PC-9 (cell line): ENCODE measurements at regions not wholly inside any gene's neighbourhood (a gene's known extent, or its start where the extent isn't known, plus 50 kb on each side); places are given as distances from the start of the nearest gene placed in this dataset.

Source experiments
- BruUV-seq: library from RNA; stranded (reverse); fragments of 400-500 nt; replicated peaks from 2 replicates; lab custom pipeline; 2021; lab: Mats Ljungman, UMichigan
- CTCF ChIA-PET: fragments of 300-600 bp; sonication (Branson Sonifier 250); formaldehyde crosslinking; loops from one replicate; lab custom pipeline; 2022; ENCODE audit warnings: antibody characterized with exemption; lab: Charles Lee
- POLR2A ChIA-PET: fragments of 300-600 bp; sonication (Branson Sonifier 250); formaldehyde crosslinking; loops from one replicate; lab custom pipeline; 2022; ENCODE audit warnings: antibody characterized with exemption; ENCODE audit not compliant: unreplicated experiment; lab: Charles Lee
- DNase-seq, 2 experiments: peaks; one replicate each; pipeline versions ENCODE4 v3.0.0 to v3.0.0-alpha.2; 2015 to 2022; ENCODE audit warnings: mixed read lengths in 1 of 2
- H2AFZ ChIP-seq: fragments of 200-600 bp; sonication (generic); 2 replicates; pipeline ENCODE4 v1.8.1; 2017; ENCODE audit warnings: antibody characterized with exemption
- H3F3A ChIP-seq: fragments of 200-600 bp; sonication (generic); 2 replicates; pipeline ENCODE4 v1.8.1; 2017; ENCODE audit warnings: antibody characterized with exemption, mild to moderate bottlenecking, low read depth; ENCODE audit not compliant: insufficient read depth
- H3K27ac ChIP-seq: fragments of 200-600 bp; sonication (generic); 2 replicates; pipeline ENCODE4 v1.6.1; 2016; ENCODE audit warnings: mixed run types
- H3K27me3 ChIP-seq: fragments of 200-600 bp; sonication (generic); 2 replicates; pipeline ENCODE4 v1.6.1; 2016; ENCODE audit warnings: low read depth, mixed run types; ENCODE audit not compliant: insufficient read depth
- H3K36me3 ChIP-seq: fragments of 200-600 bp; sonication (generic); 2 replicates; pipeline ENCODE4 v1.6.1; 2016; ENCODE audit warnings: low read depth, mixed run types
- H3K4me1 ChIP-seq: fragments of 200-600 bp; sonication (generic); replicated peaks from 2 replicates; pipeline ENCODE4 v1.6.1; 2016; ENCODE audit warnings: mixed run types; ENCODE audit not compliant: insufficient read depth
- H3K4me2 ChIP-seq: fragments of 200-600 bp; sonication (generic); 2 replicates; pipeline ENCODE4 v1.6.1; 2017; ENCODE audit warnings: mixed run types
- H3K4me3 ChIP-seq: fragments of 200-600 bp; sonication (generic); 2 replicates; pipeline ENCODE4 v1.6.1; 2016; ENCODE audit warnings: mixed run types
- H3K79me2 ChIP-seq: fragments of 200-600 bp; sonication (generic); 2 replicates; pipeline ENCODE4 v1.6.1; 2017; ENCODE audit warnings: low read depth, mixed run types
- H3K9me2 ChIP-seq: fragments of 200-600 bp; sonication (generic); 2 replicates; pipeline ENCODE4 v1.8.1; 2017; ENCODE audit warnings: mild to moderate bottlenecking; ENCODE audit not compliant: insufficient read depth
- H3K9me3 ChIP-seq: fragments of 200-600 bp; sonication (generic); 2 replicates; pipeline ENCODE4 v1.8.1; 2016; ENCODE audit warnings: low read depth; ENCODE audit not compliant: insufficient read depth
- H4K20me1 ChIP-seq: fragments of 200-600 bp; sonication (generic); 2 replicates; pipeline ENCODE4 v1.8.1; 2017; ENCODE audit not compliant: insufficient read depth
- CTCF ChIP-seq: fragments of 200-600 bp; sonication (generic); conservative IDR thresholded peaks from 2 replicates; pipeline ENCODE4 v1.6.1; 2017; ENCODE audit warnings: mixed run types, antibody characterized with exemption, mild to moderate bottlenecking, moderate library complexity
- EZH2 ChIP-seq: fragments of 200-600 bp; sonication (generic); IDR thresholded peaks from 2 replicates; pipeline ENCODE4 v1.8.0; 2017; ENCODE audit warnings: antibody characterized with exemption, low read depth
- intact Hi-C: fragments of 100-400 bp; cut with micrococcal nuclease; formaldehyde crosslinking; loops from one replicate; pipeline ENCODE4 v1.10.0; 2022; ENCODE audit not compliant: unreplicated experiment

GRCh38 chr13:99034333-99035085 lies 56.6 kb upstream of the DOCK9 start:
- POLR2A ChIA-PET = interaction anchor here (0.7 kb wide), 1 partner anchor 62 kb away, joined by 4 read pairs; no protein-coding TSS in a partner anchor
- no peak for TF ChIP-seq EZH2
- no peak for TF ChIP-seq CTCF

DNA sequence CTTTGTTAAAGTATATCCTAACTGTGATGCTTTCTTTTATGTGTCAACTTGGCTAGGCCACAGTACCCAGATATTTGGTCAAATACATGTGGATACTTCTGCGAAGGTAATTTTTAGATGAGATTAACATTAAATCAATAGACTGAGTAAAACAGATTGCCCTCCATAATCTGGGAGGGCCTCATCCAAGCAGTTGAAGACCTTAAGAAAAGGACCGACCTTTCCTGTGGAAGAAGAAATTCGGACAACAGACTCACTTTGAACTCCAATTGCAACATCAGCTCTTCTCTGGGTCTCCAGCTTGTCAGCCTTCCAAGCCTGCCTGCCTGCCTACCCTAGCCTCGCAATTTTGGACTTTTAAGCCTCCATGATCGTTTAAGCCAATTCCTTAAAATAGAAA lies 57.9 kb upstream of the DOCK9 start:
- Histone ChIP-seq H3K36me3 (0 out of 2 replicates have a peak, but pooled peaks cover 14% of the 10 kb centered on the region), H2AFZ (no peak overlapping the region), H3K4me2 (no peak overlapping the region), H3K4me1 (peaks cover 39% of the 10 kb centered on the region), H3K79me2 (peaks cover 70% of the 10 kb centered on the region), H3K27ac (no peak overlapping the region), H3F3A (peaks cover 38% of the 10 kb centered on the region), H3K9me2 (no peaks in the 10 kb centered on the region), H3K4me3 (no peak overlapping the region), H3K9me3 (0 out of 2 replicates have a peak, but pooled peaks cover 7% of the 10 kb centered on the region), H3K27me3 (no peaks in the 10 kb centered on the region), H4K20me1 (0 out of 2 replicates have a peak, but pooled peaks cover 4% of the 10 kb centered on the region)
- ChIA-PET CTCF (no interaction called here), POLR2A (no interaction called here)
- TF ChIP-seq CTCF (no peak), EZH2 (no peak)
- no TSS peak for BruUV-seq
- intact Hi-C loops = loop anchor here (10.0 kb wide), 1 partner anchor 361 kb away; no protein-coding TSS in a partner anchor
- no peak for DNase-seq

More at GRCh38 chr13:99034333-99035085, 56.6 kb upstream of the DOCK9 start:
- Histone ChIP-seq H2AFZ (no peak overlapping the region), H3F3A (peaks cover 29% of the 10 kb centered on the region), H3K9me3 (0 out of 2 replicates have a peak, but pooled peaks cover 7% of the 10 kb centered on the region), H3K27ac (no peak overlapping the region), H4K20me1 (0 out of 2 replicates have a peak, but pooled peaks cover 4% of the 10 kb centered on the region), H3K27me3 (no peaks in the 10 kb centered on the region), H3K4me2 (no peak overlapping the region), H3K9me2 (no peaks in the 10 kb centered on the region), H3K4me1 (peaks cover 30% of the 10 kb centered on the region), H3K79me2 (peaks cover 75% of the 10 kb centered on the region), H3K4me3 (no peak overlapping the region), H3K36me3 (peaks cover 9% of the 10 kb centered on the region; the same call in 1 of the 2 replicates)
- intact Hi-C loops = loop anchor here (5.0 to 10.0 kb wide), 2 partner anchors 142 to 360 kb away; no protein-coding TSS in a partner anchor
- DNase-seq = no peak
- no TSS peak for BruUV-seq
- CTCF ChIA-PET = no interaction called here

DNA sequence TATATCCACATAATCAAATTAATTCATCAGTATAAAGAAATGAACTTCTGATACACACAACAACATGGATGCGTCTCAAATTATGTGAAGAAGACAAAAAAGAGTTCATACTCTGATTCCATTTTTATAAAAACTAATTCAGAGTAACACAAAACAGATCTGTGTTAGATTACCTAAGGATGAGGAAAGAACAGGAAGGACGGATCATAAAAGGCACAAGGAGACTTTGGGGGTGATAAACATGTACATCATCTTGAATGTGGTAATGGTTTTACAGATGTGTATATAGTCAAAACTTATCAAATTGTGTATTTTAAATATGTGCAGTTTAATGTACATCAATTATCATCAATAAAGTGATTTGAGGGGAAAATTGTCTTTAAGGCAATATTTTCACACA lies 59.9 kb upstream of the DOCK9 start:
- Histone ChIP-seq H3K9me3 (0 out of 2 replicates have a peak, but pooled peaks cover 7% of the 10 kb centered on the region), H3K4me2 (no peak overlapping the region), H3K9me2 (no peaks in the 10 kb centered on the region), H2AFZ (no peak overlapping the region), H3K27ac (no peak overlapping the region), H3K79me2 (peaks cover 76% of the 10 kb centered on the region), H3K4me3 (no peak overlapping the region), H3F3A (peaks cover 31% of the 10 kb centered on the region), H4K20me1 (0 out of 2 replicates have a peak, but pooled peaks cover 4% of the 10 kb centered on the region), H3K4me1 (peaks cover 39% of the 10 kb centered on the region), H3K27me3 (no peaks in the 10 kb centered on the region), H3K36me3 (0 out of 2 replicates have a peak, but pooled peaks cover 12% of the 10 kb centered on the region)
- POLR2A ChIA-PET = interaction anchor here (0.7 to 0.8 kb wide), 2 partner anchors 60 to 366 kb away, joined by 3 to 11 read pairs; partner anchors contain the start of gene DOCK9
- CTCF ChIA-PET = no interaction called here
- intact Hi-C loops = loop anchor here (10.0 kb wide), 1 partner anchor 363 kb away; no protein-coding TSS in a partner anchor
- BruUV-seq = no TSS peak
- DNase-seq = no peak
- no peak for TF ChIP-seq EZH2
- TF ChIP-seq CTCF = no peak
